Tibial nerve (tissue), 4 donors: ENCODE measurements at regions not wholly inside any gene's neighbourhood (a gene's known extent, or its start where the extent isn't known, plus 50 kb on each side); places are given as distances from the start of the nearest gene placed in this dataset.

Source experiments
- CTCF ChIP-seq, 5 experiments: fragments of 200-600 bp in 3 of 5; fragments of 450-650 bp in 2 of 5; sonication (generic) in 3 of 5; IDR thresholded peaks; one replicate each; pipeline ENCODE4 v1.5.1; 2016 to 2019; ENCODE audit warnings: antibody characterized with exemption in 5 of 5, mild to moderate bottlenecking in 3 of 5, moderate library complexity in 2 of 5
- EP300 ChIP-seq, 2 donors: sonication (generic); formaldehyde crosslinking; IDR thresholded peaks; one replicate each; pipeline ENCODE4 v1.6.1; 2017; ENCODE audit warnings: antibody characterized with exemption in 2 of 2, mild to moderate bottlenecking in 1 of 2
- POLR2A ChIP-seq, 2 donors: fragments of 450-650 bp; IDR thresholded peaks; one replicate each; pipeline ENCODE4 v1.6.1; 2017; ENCODE audit warnings: antibody characterized with exemption in 2 of 2, mild to moderate bottlenecking in 2 of 2, moderate library complexity in 2 of 2

- TF ChIP-seq CTCF (IDR thresholded peaks at IDR 0.05) (no peak), POLR2A (IDR thresholded peaks at IDR 0.05) (no peak), EP300 (IDR thresholded peaks at IDR 0.05) (no peak)
These were observed 137.3 kb downstream of the TFAP2B start for GRCh38 chr6:50956014-50956413.
